ENCODE measurements at regions not wholly inside any gene's neighbourhood (a gene's known extent, or its start where the extent isn't known, plus 50 kb on each side); places are given as distances from the start of the nearest gene placed in this dataset.
"Not testable (repeated sequence)": the region's sequence is repeated elsewhere in the genome, so short reads cannot be mapped to it uniquely, and the experiment has no call there.

DNA sequence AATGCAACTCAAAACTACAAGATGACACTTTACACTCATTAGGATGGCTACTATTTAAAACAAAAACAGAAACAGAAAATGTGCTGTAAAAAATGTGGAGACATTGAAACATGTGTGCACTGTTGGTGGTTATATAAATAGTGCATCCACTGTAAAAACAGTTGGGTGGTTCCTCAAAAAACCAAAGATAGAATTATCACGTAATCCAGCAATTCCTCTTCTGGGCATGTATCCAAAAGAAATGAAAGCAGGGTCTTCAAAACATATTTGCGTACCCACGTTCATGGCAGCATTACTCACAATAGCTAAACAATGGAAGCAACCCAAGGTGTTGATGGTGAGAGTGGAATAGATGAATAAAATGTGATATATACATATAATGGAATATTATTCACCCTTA, 967.2 kb downstream of the TRAM1L1 start:
- no peak for DNase-seq
- intact Hi-C loops (cut with micrococcal nuclease) = no loop called here
- H3K36me3 Mint-ChIP-seq (ENCODE audit: low read depth) = no peaks in the 10 kb centered on the region
- no peaks in the 10 kb centered on the region for H3K27me3 Mint-ChIP-seq
- TF ChIP-seq CTCF (IDR thresholded peaks at IDR 0.05) = no peak
- H3K4me1 Mint-ChIP-seq = no peaks in the 10 kb centered on the region
- no peak for ATAC-seq (ENCODE audit: low read depth)
- H3K9me3 Mint-ChIP-seq = no peaks in the 10 kb centered on the region
- ChIA-PET CTCF (no interaction called here), POLR2A (no interaction called here)
- no peak overlapping the region for H3K4me3 Mint-ChIP-seq
- H3K27ac Mint-ChIP-seq = no peak overlapping the region

DNA sequence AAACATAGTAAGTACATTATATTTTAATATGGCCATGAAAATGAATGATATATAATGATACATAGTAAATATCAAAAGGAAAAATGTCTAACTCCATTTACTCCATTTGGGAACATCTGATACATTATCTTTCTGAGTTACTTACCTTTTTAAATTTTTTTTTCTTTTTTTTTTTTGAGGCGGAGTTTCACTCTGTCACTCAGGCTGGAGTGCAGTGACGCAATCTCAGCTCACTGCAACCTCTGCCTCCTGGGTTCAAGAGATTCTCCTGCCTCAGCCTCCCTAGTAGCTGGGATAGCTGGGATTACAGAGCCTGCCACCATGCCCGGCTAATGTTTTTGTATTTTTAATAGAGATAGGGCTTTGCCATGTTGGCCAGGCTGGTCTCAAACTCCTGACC, 972.5 kb downstream of the TRAM1L1 start:
- not testable (repeated sequence) for H3K36me3 Mint-ChIP-seq (ENCODE audit: low read depth); H3K27me3 Mint-ChIP-seq

GRCh38 chr4:116110713-116111112, 974.7 kb downstream of the TRAM1L1 start:
- Mint-ChIP-seq H3K27ac (no peak overlapping the region), H3K4me3 (no peak overlapping the region), H3K27me3 (no peaks in the 10 kb centered on the region), H3K9me3 (no peaks in the 10 kb centered on the region), H3K4me1 (no peaks in the 10 kb centered on the region), H3K36me3 (ENCODE audit: low read depth) (no peaks in the 10 kb centered on the region)
- DNase-seq = no peak
- POLR2A ChIA-PET = no interaction called here
- CTCF ChIA-PET = no interaction called here
- ATAC-seq (ENCODE audit: low read depth) = no peak
- TF ChIP-seq CTCF (IDR thresholded peaks at IDR 0.05) = no peak
- intact Hi-C loops (cut with micrococcal nuclease) = no loop called here

More for the DNA sequence above, 972.5 kb downstream of the TRAM1L1 start:
- intact Hi-C loops (cut with micrococcal nuclease); CTCF ChIA-PET; H3K4me3 Mint-ChIP-seq; DNase-seq; H3K27ac Mint-ChIP-seq; H3K4me1 Mint-ChIP-seq; H3K9me3 Mint-ChIP-seq; POLR2A ChIA-PET; ATAC-seq (ENCODE audit: low read depth): not testable (repeated sequence)

- ChIA-PET CTCF (no interaction called here), POLR2A (no interaction called here)
- no peaks in the 10 kb centered on the region for H3K4me1 Mint-ChIP-seq
- intact Hi-C loops (cut with micrococcal nuclease) = no loop called here
- H3K4me3 Mint-ChIP-seq = no peak overlapping the region
- H3K36me3 Mint-ChIP-seq (ENCODE audit: low read depth) = no peaks in the 10 kb centered on the region
- no peaks in the 10 kb centered on the region for H3K9me3 Mint-ChIP-seq
- no peak for TF ChIP-seq CTCF (IDR thresholded peaks at IDR 0.05)
- ATAC-seq (ENCODE audit: low read depth) = no peak
- no peak for DNase-seq
- no peak overlapping the region for H3K27ac Mint-ChIP-seq
- H3K27me3 Mint-ChIP-seq = no peaks in the 10 kb centered on the region
Measured at GRCh38 chr4:116108606-116109005, 976.8 kb downstream of the TRAM1L1 start.

DNA sequence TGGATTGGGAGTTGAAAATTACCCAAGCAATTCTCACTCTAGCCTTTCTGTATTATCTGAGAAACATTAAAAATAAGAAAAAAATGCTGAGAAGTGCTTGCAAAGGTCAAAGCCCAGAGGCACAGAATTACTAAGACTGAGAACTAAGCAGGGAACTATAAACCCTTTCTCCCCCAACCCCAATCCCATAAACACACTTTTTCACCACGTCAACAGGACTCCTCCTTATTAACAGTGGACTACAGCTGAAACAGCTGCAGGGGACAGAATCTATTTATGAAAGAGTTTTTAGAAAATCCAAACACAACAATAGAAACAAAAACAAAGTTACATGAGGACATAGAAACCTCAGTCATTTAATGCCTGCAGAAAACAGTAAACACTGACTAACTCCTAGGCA, 984.1 kb downstream of the TRAM1L1 start:
- ATAC-seq (ENCODE audit: low read depth) = no peak
- no peaks in the 10 kb centered on the region for H3K4me1 Mint-ChIP-seq
- no peak overlapping the region for H3K27ac Mint-ChIP-seq
- no peaks in the 10 kb centered on the region for H3K36me3 Mint-ChIP-seq (ENCODE audit: low read depth)
- ChIA-PET POLR2A (no interaction called here), CTCF (no interaction called here)
- intact Hi-C loops (cut with micrococcal nuclease) = no loop called here
- DNase-seq = no peak
- H3K4me3 Mint-ChIP-seq = no peak overlapping the region
- H3K27me3 Mint-ChIP-seq = no peaks in the 10 kb centered on the region
- no peak for TF ChIP-seq CTCF (IDR thresholded peaks at IDR 0.05)
- H3K9me3 Mint-ChIP-seq = peaks cover 11% of the 10 kb centered on the region

DNA sequence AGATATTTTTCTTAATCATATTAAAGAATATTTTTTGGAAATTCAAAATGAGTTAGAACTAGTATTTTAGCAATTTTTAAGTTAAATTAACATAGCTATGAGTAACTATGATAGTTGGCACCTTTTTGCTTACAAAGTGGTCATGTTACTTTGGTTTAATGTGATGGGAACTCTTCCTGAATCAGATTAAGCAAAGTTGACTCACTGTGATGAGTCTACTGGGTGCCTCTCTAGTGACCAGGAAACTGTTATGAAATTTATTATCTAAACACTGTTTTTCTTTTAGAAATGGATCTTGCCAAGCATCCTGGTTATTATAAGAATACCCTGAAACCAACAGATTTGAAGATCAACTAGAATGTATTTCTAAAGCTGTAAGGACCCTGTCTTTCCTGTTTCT, 985.8 kb downstream of the TRAM1L1 start:
- DNase-seq = no peak
- no peak overlapping the region for H3K4me3 Mint-ChIP-seq
- POLR2A ChIA-PET = interaction anchor here (0.6 kb wide), 1 partner anchor 114 kb away, joined by 10 read pairs; no protein-coding TSS in a partner anchor
- CTCF ChIA-PET = no interaction called here
- H3K27ac Mint-ChIP-seq = no peak overlapping the region
- no peak for TF ChIP-seq CTCF (IDR thresholded peaks at IDR 0.05)
- peaks cover 11% of the 10 kb centered on the region for H3K9me3 Mint-ChIP-seq
- no peaks in the 10 kb centered on the region for H3K36me3 Mint-ChIP-seq (ENCODE audit: low read depth)
- H3K4me1 Mint-ChIP-seq = no peaks in the 10 kb centered on the region
- no peak for ATAC-seq (ENCODE audit: low read depth)
- intact Hi-C loops (cut with micrococcal nuclease) = no loop called here
- no peaks in the 10 kb centered on the region for H3K27me3 Mint-ChIP-seq

DNA sequence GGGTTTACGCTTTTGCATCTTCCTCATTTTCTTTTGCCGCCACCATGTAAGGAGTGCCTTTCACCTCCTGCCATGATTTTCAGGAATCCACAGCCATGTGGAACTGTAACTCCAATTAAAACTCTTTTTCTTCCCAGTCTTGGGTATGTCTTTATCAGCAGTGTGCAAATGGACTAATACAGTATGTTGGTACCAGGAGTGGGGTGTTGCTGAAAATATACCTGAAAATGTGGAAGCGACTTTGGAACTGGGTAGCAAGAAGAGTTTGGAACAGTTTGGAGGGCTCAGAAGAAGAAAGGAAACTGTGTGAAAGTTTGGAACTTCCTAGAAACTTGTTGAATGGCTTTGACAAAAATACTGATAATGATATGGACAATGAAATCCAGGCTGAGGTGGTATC, 983.9 kb upstream of the NDST4 start:
- not testable (repeated sequence) for DNase-seq, H3K4me3 Mint-ChIP-seq

More for the DNA sequence above, 983.9 kb upstream of the NDST4 start:
- H3K27ac Mint-ChIP-seq; H3K4me1 Mint-ChIP-seq; H3K27me3 Mint-ChIP-seq; intact Hi-C loops (cut with micrococcal nuclease); H3K9me3 Mint-ChIP-seq; CTCF ChIA-PET; ATAC-seq (ENCODE audit: low read depth); POLR2A ChIA-PET; H3K36me3 Mint-ChIP-seq (ENCODE audit: low read depth): not testable (repeated sequence)
